ENCODE measurements at regions not wholly inside any gene's neighbourhood (a gene's known extent, or its start where the extent isn't known, plus 50 kb on each side); places are given as distances from the start of the nearest gene placed in this dataset.

DNA sequence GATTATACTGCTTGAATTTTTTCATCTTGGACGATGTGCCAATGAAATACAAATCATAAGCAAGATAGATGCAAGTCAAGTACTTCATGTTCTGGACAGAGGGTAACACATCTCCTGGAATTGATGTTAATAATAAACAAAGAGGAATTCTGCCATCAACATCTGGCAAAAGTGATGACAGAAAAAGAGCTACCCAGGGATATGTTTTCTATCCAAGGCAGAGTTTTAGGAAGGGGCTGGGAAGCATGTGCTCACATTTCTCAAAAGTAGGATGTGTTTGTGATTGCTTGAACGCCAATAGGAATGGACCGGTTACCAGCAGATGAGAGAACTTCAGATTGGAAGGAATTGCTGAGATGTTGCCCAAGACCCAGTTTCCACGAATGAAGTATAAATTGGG lies 242.6 kb upstream of the AGTR1 start:
- 87 to 100% methylated on average over 3 of the region's 4 CpGs for WGBS, 2 experiments (ENCODE audit: insufficient coverage in 2 of 2)
- no peaks in the 10 kb centered on the region for H3K4me1 ChIP-seq (ENCODE audit: control insufficient read depth, insufficient read depth, low read length, poor library complexity, severe bottlenecking)
- H3K9me3 ChIP-seq (ENCODE audit: control insufficient read depth, low read length): no peaks in the 10 kb centered on the region
- H3K4me3 ChIP-seq (ENCODE audit: extremely low read depth, insufficient read depth, low read length, poor library complexity, severe bottlenecking): no peak overlapping the region
- H3K27ac ChIP-seq (ENCODE audit: low read depth, low read length, severe bottlenecking): no peak overlapping the region
- H3K36me3 ChIP-seq (ENCODE audit: control insufficient read depth, insufficient read depth, low read length): no peaks in the 10 kb centered on the region

DNA sequence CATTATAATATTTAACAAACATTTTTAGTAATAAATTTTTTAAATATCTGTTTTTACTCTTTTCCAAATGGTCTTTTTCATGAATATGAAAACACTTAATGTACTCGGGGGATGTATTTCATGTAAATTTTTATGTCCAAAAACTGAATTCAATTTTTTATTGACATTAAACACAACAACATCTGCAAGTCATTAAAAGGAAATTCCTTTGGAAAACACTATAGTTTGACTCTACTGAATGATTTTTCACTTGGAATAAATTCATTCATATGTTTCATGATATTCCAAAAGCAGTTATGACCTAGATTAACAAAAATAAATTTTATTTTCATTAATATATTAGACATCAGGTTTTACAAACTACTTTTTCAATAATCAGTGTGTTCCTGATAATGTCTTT lies 239.8 kb upstream of the AGTR1 start:
- H3K9me3 ChIP-seq (ENCODE audit: control insufficient read depth, low read length): no peaks in the 10 kb centered on the region
- no peaks in the 10 kb centered on the region for H3K36me3 ChIP-seq (ENCODE audit: control insufficient read depth, insufficient read depth, low read length)
- H3K4me3 ChIP-seq (ENCODE audit: extremely low read depth, insufficient read depth, low read length, poor library complexity, severe bottlenecking): no peak overlapping the region
- H3K27ac ChIP-seq (ENCODE audit: low read depth, low read length, severe bottlenecking): no peak overlapping the region
- WGBS, 2 experiments (ENCODE audit: insufficient coverage in 2 of 2): no CpG with 5 or more reads among the region's 1 CpG
- no peaks in the 10 kb centered on the region for H3K4me1 ChIP-seq (ENCODE audit: control insufficient read depth, insufficient read depth, low read length, poor library complexity, severe bottlenecking)

DNA sequence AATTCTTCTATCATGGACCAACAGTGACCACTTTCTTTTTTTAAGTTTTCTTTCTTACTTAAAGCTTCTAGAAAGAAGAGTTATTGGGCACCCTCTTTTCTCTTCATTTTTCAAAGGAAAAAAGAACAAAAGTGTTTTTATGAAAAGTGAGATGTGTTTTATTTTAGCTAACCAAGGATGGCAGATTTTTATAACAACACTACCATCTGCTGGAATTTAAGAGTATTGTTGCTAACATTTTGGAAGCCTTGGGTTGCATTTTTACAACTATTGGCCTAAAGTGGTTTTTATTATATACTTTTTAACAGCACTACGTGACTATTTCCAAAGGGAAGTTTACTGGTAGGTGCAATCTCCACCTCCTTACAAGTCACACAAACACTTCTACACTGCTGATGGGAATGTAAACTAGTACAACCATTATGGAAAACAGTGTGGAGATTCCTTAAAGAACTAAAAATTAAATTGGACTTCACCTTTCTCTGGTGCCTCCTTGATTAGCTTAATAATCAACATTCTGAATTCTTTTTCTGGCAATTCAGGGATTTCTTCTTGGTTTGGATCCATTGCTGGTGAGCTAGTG lies 237.7 kb upstream of the AGTR1 start:
- Histone ChIP-seq H3K27ac (ENCODE audit: low read depth, low read length, severe bottlenecking) (no peak overlapping the region), H3K4me3 (ENCODE audit: extremely low read depth, insufficient read depth, low read length, poor library complexity, severe bottlenecking) (no peak overlapping the region), H3K36me3 (ENCODE audit: control insufficient read depth, insufficient read depth, low read length) (no peaks in the 10 kb centered on the region), H3K4me1 (ENCODE audit: control insufficient read depth, insufficient read depth, low read length, poor library complexity, severe bottlenecking) (peaks cover 2% of the 10 kb centered on the region), H3K9me3 (ENCODE audit: control insufficient read depth, low read length) (no peaks in the 10 kb centered on the region)
- WGBS, 2 experiments (ENCODE audit: insufficient coverage in 2 of 2): no CpG with 5 or more reads among the region's 1 CpG

DNA sequence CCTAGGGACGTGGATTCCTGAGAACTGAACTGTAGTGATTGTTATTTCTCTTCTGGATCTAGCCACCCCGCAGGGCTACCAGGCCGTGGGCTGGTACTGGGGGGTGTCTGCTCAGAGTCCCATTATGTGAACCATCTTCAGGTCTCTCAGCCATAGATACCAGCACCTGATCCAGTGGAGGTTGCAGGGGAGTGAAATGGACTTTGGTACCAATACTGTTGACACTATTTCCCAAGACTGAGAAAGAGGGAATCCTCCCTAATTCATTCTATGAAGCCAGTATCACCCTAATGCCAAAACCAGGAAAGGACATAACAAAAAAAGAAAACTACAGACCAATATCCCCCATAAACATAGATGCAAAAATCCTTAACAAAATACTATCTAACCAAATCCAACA lies 237.0 kb upstream of the AGTR1 start:
- H3K9me3 ChIP-seq (ENCODE audit: control insufficient read depth, low read length): no peaks in the 10 kb centered on the region
- peaks cover 8% of the 10 kb centered on the region for H3K4me1 ChIP-seq (ENCODE audit: control insufficient read depth, insufficient read depth, low read length, poor library complexity, severe bottlenecking)
- no peak overlapping the region for H3K4me3 ChIP-seq (ENCODE audit: extremely low read depth, insufficient read depth, low read length, poor library complexity, severe bottlenecking)
- no peak overlapping the region for H3K27ac ChIP-seq (ENCODE audit: low read depth, low read length, severe bottlenecking)
- no peaks in the 10 kb centered on the region for H3K36me3 ChIP-seq (ENCODE audit: control insufficient read depth, insufficient read depth, low read length)
- WGBS, 2 experiments (ENCODE audit: insufficient coverage in 2 of 2): 92% methylated on average over 2 of the region's 3 CpGs; no CpG with 5 or more reads in 1 of the 2 experiments

DNA sequence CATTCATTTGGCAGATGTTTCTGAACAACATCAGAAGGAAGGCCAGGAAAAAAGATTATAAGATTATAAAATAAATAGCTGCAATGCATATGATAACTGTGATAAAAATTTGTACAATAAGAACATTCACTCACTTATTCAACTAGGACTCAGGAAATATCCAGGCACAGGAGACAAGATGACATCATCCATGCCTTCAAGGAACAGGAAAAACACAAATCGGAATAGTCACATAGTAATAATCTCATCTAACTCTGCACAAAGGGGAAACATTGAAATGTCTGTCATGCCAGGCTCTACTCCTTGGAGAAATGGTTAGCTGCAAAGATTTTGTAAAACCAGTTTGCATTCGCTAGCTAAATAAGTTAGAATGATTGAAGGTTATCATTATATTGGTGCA lies 233.5 kb upstream of the AGTR1 start:
- Histone ChIP-seq H3K36me3 (ENCODE audit: control insufficient read depth, insufficient read depth, low read length) (no peaks in the 10 kb centered on the region), H3K27ac (ENCODE audit: low read depth, low read length, severe bottlenecking) (no peak overlapping the region)

DNA sequence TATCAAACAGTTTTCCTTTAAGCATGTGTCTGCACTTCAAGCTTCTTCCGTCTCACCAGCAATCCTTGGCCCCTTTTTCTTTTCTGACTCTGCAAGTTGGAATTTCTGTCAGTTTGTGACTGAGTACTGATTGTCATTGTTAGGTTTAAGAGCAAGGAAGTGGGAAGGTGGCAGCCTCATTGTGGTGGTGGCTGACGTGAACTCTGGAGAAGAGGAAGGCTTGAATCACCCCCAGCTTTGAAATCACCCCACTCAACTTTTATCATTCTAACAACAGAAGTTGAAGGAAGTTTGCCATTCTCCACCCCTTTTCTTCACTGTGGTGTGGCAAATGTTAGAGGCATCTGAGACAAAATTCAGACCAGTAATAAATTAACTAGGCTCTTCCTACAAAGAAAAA lies 231.6 kb upstream of the AGTR1 start:
- no peak overlapping the region for H3K4me3 ChIP-seq (ENCODE audit: extremely low read depth, insufficient read depth, low read length, poor library complexity, severe bottlenecking)
- H3K27ac ChIP-seq (ENCODE audit: low read depth, low read length, severe bottlenecking): peak overlapping the region; percentile 65
- no peaks in the 10 kb centered on the region for H3K9me3 ChIP-seq (ENCODE audit: control insufficient read depth, low read length)
- H3K36me3 ChIP-seq (ENCODE audit: control insufficient read depth, insufficient read depth, low read length): no peaks in the 10 kb centered on the region
- peaks cover 13% of the 10 kb centered on the region for H3K4me1 ChIP-seq (ENCODE audit: control insufficient read depth, insufficient read depth, low read length, poor library complexity, severe bottlenecking)
- WGBS, 2 experiments (ENCODE audit: insufficient coverage in 2 of 2): 0 to 33% methylated on average over 1 of the region's 2 CpGs

More for the DNA sequence above, 233.5 kb upstream of the AGTR1 start:
- H3K4me1 ChIP-seq (ENCODE audit: control insufficient read depth, insufficient read depth, low read length, poor library complexity, severe bottlenecking): peaks cover 13% of the 10 kb centered on the region
- no CpG with 5 or more reads among the region's 2 CpGs for WGBS, 2 experiments (ENCODE audit: insufficient coverage in 2 of 2)
- no peak overlapping the region for H3K4me3 ChIP-seq (ENCODE audit: extremely low read depth, insufficient read depth, low read length, poor library complexity, severe bottlenecking)
- no peaks in the 10 kb centered on the region for H3K9me3 ChIP-seq (ENCODE audit: control insufficient read depth, low read length)

DNA sequence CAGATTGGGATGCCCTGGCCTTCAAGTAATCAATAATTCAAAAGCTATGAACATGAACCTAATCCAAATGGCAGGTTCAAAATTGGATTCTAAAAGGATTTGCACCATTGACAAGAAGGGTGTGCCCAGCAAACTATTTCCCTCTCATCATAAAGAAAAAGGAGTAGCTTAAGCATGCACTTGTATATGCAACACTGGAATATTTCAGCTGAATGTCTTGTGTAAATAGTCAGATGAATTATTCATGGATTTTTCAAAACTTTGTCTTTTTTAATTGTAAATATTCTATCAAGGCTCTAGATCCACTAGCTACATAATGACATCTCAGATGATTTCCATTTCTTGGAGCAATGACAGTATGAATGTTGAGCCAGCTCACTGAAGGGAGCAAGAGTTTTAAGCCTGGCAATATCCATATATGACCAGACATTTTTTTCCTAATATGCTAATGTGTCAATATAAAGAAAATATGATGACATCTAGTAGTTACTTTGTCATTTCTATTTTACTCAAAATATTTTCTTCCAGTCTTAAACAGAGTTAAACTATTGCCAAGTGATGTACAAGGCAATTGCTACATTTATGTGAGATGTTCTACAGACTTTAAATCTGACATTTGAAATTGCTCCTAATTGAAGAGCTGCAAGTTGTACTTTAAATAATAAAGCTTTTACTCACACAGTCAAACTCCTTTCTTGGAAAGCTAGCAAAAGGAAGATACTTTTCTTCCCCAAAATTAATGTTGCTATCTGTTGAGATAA lies 230.5 kb upstream of the AGTR1 start:
- no peak overlapping the region for H3K4me3 ChIP-seq (ENCODE audit: extremely low read depth, insufficient read depth, low read length, poor library complexity, severe bottlenecking)
- H3K4me1 ChIP-seq (ENCODE audit: control insufficient read depth, insufficient read depth, low read length, poor library complexity, severe bottlenecking): peaks cover 13% of the 10 kb centered on the region
- H3K9me3 ChIP-seq (ENCODE audit: control insufficient read depth, low read length): no peaks in the 10 kb centered on the region
- no peaks in the 10 kb centered on the region for H3K36me3 ChIP-seq (ENCODE audit: control insufficient read depth, insufficient read depth, low read length)
- H3K27ac ChIP-seq (ENCODE audit: low read depth, low read length, severe bottlenecking): no peak overlapping the region

DNA sequence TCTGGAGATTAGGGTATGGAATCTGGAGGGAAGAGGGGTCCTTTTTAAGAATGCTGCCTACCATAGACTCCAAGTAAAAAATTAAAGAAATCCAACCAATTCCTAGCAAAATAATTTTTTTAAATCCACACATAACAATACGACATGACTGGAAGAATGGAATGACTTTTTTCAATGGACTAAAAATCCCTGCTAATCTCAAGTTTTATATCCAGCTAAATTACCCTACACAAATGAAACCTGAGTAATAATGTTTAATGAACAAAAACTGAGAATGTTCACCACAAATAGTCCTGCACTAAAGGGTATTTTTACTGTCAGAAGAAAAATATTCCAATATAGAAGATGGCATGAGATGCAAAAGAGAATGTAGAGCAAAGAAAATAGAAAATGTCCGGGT lies 220.3 kb upstream of the AGTR1 start:
- no CpG with 5 or more reads among the region's 2 CpGs for WGBS, 2 experiments (ENCODE audit: insufficient coverage in 2 of 2)

DNA sequence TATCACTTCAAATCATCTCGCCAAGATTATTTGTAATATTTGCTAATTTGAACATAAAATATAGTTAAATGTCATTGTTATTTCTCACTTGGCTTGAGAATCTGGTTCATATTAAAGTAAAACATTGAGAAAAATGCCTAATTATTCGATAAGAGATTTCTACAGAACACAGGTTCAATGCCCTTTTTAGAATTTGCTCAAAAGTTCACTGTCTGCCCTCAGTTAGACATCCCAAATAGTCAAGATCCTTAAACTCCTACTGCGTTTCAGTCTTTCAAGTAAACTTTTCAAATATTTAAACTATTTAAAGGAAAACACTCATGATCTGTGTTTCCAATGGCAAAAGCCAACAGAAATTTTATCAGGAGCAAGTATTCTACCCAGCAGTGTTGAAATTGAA lies 204.1 kb upstream of the AGTR1 start:
- H3K36me3 ChIP-seq (ENCODE audit: control insufficient read depth, insufficient read depth, low read length): no peaks in the 10 kb centered on the region
- 76 to 100% methylated on average over 1 to 2 of the region's 3 CpGs for WGBS, 2 experiments (ENCODE audit: insufficient coverage in 2 of 2)
- no peaks in the 10 kb centered on the region for H3K4me1 ChIP-seq (ENCODE audit: control insufficient read depth, insufficient read depth, low read length, poor library complexity, severe bottlenecking)

More for the DNA sequence above, 220.3 kb upstream of the AGTR1 start:
- Histone ChIP-seq H3K4me1 (ENCODE audit: control insufficient read depth, insufficient read depth, low read length, poor library complexity, severe bottlenecking) (peaks cover 6% of the 10 kb centered on the region), H3K9me3 (ENCODE audit: control insufficient read depth, low read length) (peaks cover 10% of the 10 kb centered on the region), H3K27ac (ENCODE audit: low read depth, low read length, severe bottlenecking) (no peak overlapping the region), H3K4me3 (ENCODE audit: extremely low read depth, insufficient read depth, low read length, poor library complexity, severe bottlenecking) (no peak overlapping the region), H3K36me3 (ENCODE audit: control insufficient read depth, insufficient read depth, low read length) (no peaks in the 10 kb centered on the region)

DNA sequence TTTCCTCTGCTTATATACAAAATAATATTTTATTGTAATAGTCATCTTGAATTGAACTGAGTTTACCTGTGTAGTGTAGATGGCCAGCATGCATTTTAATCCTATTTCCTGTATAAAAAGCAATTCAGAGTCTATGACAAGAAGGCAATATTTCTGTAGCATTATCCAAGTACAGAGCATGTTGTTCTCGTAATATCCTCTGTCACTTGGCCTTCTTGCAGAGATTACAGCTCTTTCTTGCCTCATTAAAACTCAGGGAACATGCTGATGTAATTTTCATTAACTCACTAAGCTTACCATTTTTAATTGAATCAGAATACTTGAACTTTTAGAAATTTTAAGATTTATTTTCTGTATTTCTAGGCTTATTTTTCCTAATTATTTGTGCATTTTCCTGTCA lies 203.3 kb upstream of the AGTR1 start:
- 80 to 86% methylated on average over 1 of the region's 1 CpG for WGBS, 2 experiments (ENCODE audit: insufficient coverage in 2 of 2)
- Histone ChIP-seq H3K36me3 (ENCODE audit: control insufficient read depth, insufficient read depth, low read length) (no peaks in the 10 kb centered on the region), H3K9me3 (ENCODE audit: control insufficient read depth, low read length) (no peaks in the 10 kb centered on the region), H3K4me1 (ENCODE audit: control insufficient read depth, insufficient read depth, low read length, poor library complexity, severe bottlenecking) (no peaks in the 10 kb centered on the region), H3K27ac (ENCODE audit: low read depth, low read length, severe bottlenecking) (no peak overlapping the region), H3K4me3 (ENCODE audit: extremely low read depth, insufficient read depth, low read length, poor library complexity, severe bottlenecking) (no peak overlapping the region)

More for the DNA sequence above, 204.1 kb upstream of the AGTR1 start:
- no peaks in the 10 kb centered on the region for H3K9me3 ChIP-seq (ENCODE audit: control insufficient read depth, low read length)
- H3K27ac ChIP-seq (ENCODE audit: low read depth, low read length, severe bottlenecking): no peak overlapping the region
- no peak overlapping the region for H3K4me3 ChIP-seq (ENCODE audit: extremely low read depth, insufficient read depth, low read length, poor library complexity, severe bottlenecking)

DNA sequence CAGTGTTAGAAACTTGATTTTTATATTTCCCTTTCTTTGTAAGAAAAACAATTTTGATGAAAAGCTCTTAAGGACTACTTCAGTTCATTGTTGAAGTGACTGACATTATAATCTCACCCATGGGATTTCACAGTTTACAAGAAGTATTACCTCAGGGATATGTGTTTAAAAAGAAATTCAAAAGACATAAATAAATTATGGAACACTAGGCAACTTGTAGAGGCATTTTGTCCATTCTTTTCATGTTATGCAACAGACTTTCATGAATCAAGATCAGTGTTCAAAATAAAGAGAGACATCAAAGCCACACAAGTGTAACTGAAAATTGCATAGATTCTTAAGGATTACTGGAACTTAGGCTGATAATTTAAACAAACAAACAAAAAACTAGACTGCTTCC lies 196.8 kb upstream of the AGTR1 start:
- Histone ChIP-seq H3K27ac (ENCODE audit: low read depth, low read length, severe bottlenecking) (peak overlapping the region; percentile 7), H3K9me3 (ENCODE audit: control insufficient read depth, low read length) (no peaks in the 10 kb centered on the region), H3K4me1 (ENCODE audit: control insufficient read depth, insufficient read depth, low read length, poor library complexity, severe bottlenecking) (no peaks in the 10 kb centered on the region), H3K36me3 (ENCODE audit: control insufficient read depth, insufficient read depth, low read length) (no peaks in the 10 kb centered on the region), H3K4me3 (ENCODE audit: extremely low read depth, insufficient read depth, low read length, poor library complexity, severe bottlenecking) (no peak overlapping the region)

Measured in mesodermal cell (in vitro differentiated cells).